ENCODE measurements at regions not wholly inside any gene's neighbourhood (a gene's known extent, or its start where the extent isn't known, plus 50 kb on each side); places are given as distances from the start of the nearest gene placed in this dataset.

DNA sequence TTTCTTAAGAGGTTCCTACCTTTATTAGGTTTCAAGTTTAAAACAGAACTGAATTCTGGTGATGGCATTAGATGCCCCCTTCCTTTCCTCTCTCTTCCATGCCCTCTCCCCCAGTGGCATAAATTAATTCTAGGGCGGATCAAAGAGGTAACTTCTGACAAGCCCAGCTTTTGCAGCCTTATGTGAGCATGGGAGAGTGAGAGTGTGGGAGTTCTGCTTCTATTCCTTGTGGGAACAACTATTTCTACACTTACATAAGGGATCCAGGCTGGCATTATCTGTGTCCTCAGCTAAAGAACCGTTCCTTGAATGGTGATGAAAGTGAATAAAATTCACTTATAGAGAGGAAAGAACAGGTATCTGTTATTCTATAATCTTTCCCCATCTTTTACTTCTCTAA is 437.6 kb downstream of the KIF4B start:
- TF ChIP-seq, protein P1, sequence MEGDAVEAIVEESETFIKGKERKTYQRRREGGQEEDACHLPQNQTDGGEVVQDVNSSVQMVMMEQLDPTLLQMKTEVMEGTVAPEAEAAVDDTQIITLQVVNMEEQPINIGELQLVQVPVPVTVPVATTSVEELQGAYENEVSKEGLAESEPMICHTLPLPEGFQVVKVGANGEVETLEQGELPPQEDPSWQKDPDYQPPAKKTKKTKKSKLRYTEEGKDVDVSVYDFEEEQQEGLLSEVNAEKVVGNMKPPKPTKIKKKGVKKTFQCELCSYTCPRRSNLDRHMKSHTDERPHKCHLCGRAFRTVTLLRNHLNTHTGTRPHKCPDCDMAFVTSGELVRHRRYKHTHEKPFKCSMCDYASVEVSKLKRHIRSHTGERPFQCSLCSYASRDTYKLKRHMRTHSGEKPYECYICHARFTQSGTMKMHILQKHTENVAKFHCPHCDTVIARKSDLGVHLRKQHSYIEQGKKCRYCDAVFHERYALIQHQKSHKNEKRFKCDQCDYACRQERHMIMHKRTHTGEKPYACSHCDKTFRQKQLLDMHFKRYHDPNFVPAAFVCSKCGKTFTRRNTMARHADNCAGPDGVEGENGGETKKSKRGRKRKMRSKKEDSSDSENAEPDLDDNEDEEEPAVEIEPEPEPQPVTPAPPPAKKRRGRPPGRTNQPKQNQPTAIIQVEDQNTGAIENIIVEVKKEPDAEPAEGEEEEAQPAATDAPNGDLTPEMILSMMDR (IDR thresholded peaks at IDR 0.05; ENCODE audit: borderline replicate concordance, insufficient read depth, low read depth, low read length) = no peak
- no peak overlapping the region for H3K4me3 ChIP-seq (ENCODE audit: low read depth, low read length)

DNA sequence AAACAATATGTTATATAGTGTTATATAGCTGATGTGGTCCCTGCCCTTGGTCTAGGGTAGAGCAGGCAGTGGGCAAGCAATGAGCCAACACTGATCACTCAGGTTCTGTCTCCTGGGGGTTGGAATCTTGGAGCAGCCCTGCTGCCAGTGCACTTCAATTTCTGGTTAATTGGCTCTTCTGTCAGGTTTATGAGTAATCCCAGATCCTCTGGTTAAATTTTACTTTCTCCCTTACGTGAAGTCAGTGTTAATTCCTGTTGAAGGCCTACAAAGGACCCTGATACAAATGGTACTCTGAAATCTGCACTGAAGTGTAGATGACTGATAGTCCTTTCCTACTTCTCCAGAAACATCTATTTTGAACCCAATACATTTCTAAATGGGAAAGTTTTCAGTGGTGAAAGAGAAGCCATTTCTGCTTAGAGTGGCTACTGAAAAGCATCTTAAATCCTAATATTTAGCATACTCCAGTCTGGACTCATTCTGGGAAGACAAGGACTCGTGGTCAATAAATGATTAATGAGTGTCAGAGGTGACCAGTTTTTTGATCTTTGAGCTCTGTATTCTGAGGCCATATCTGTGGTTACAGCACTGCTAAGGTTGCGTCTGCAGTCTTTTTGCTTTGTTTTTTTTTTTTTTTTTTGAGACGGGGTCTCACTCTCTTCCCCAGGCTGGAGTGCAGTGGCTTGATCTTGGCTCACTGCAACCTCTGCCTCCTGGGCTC is 442.4 kb downstream of the KIF4B start:
- TF ChIP-seq, protein P1 (IDR thresholded peaks at IDR 0.05; ENCODE audit: borderline replicate concordance, insufficient read depth, low read depth, low read length) = no peak
- no peak overlapping the region for H3K4me3 ChIP-seq (ENCODE audit: low read depth, low read length)

- no peak overlapping the region for H3K4me3 ChIP-seq (ENCODE audit: low read depth, low read length)
- TF ChIP-seq, protein P1 (IDR thresholded peaks at IDR 0.05; ENCODE audit: borderline replicate concordance, insufficient read depth, low read depth, low read length) = no peak
Measured at GRCh38 chr5:155459889-155460500, 446.4 kb downstream of the KIF4B start.

- TF ChIP-seq, protein P1 (IDR thresholded peaks at IDR 0.05; ENCODE audit: borderline replicate concordance, insufficient read depth, low read depth, low read length) = no peak
- H3K4me3 ChIP-seq (ENCODE audit: low read depth, low read length) = no peak overlapping the region
Measured at GRCh38 chr5:155460501-155460931, 447.0 kb downstream of the KIF4B start.

- TF ChIP-seq, protein P1 (IDR thresholded peaks at IDR 0.05; ENCODE audit: borderline replicate concordance, insufficient read depth, low read depth, low read length) = no peak
- no peak overlapping the region for H3K4me3 ChIP-seq (ENCODE audit: low read depth, low read length)
Measured at GRCh38 chr5:155461304-155461703, 447.7 kb downstream of the KIF4B start.

GRCh38 chr5:155466851-155467250 is 453.3 kb downstream of the KIF4B start:
- TF ChIP-seq, protein P1 (IDR thresholded peaks at IDR 0.05; ENCODE audit: borderline replicate concordance, insufficient read depth, low read depth, low read length) = no peak
- no peak overlapping the region for H3K4me3 ChIP-seq (ENCODE audit: low read depth, low read length)

DNA sequence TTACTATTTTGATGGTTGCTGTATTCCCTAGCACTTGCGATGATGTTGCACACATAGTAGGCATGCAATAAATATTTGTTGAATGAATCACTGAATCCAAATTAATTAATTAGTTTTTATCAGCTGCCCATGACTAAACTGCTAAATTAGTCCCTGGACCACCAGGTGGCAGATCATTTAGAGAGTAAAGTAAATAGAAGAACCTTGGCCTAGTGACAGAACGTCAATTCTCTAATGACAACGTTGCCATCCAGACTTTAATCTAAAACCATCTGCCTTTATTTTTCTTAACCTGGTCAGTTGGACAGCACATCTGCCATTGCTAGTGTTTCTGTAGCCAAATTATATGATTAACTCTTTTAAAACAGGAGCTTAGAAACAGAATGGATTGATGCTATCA is 457.5 kb downstream of the KIF4B start:
- TF ChIP-seq, protein P1 (IDR thresholded peaks at IDR 0.05; ENCODE audit: borderline replicate concordance, insufficient read depth, low read depth, low read length) = no peak
- H3K4me3 ChIP-seq (ENCODE audit: low read depth, low read length) = no peak overlapping the region

Data from GM12875 (cell line).